ENCODE measurements at regions not wholly inside any gene's neighbourhood (a gene's known extent, or its start where the extent isn't known, plus 50 kb on each side); places are given as distances from the start of the nearest gene placed in this dataset.

DNA sequence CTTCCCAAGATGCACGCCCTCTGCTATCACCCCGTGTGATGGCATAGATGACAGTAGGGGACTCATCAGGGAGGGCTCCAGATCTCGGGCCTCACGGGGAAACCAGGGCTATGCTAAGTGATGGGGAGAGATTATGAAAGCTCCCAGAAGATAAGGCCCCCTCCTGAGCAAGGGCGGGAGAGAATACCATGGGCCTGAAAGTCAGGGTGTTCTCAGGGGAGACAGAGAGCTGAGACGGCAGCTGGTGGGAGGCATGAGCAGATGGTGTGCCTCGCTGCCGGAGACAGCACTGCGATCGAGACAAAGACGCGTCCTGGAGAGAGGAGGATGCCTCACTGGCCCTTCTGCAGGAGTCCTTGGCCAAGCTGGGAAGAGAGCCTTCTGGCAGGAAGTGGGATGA is 106.5 kb upstream of the ADPGK start:
- no peak overlapping the region for H3K4me3 ChIP-seq (ENCODE audit: low read length)
- peaks cover 5% of the 10 kb centered on the region for H3K9me3 ChIP-seq (ENCODE audit: control insufficient read depth, low read length)
- no peak overlapping the region for H3K9ac ChIP-seq (ENCODE audit: low read length)
- no peak for DNase-seq (ENCODE audit: low read depth)
- H3K27me3 ChIP-seq (replicated peaks; ENCODE audit: control insufficient read depth, insufficient read depth, low read length) = no peaks in the 10 kb centered on the region
- H3K36me3 ChIP-seq (ENCODE audit: control insufficient read depth, insufficient read depth, low read length, severe bottlenecking) = no peaks in the 10 kb centered on the region
- no peaks in the 10 kb centered on the region for H3K4me1 ChIP-seq (ENCODE audit: control insufficient read depth, insufficient read depth, low read length)

DNA sequence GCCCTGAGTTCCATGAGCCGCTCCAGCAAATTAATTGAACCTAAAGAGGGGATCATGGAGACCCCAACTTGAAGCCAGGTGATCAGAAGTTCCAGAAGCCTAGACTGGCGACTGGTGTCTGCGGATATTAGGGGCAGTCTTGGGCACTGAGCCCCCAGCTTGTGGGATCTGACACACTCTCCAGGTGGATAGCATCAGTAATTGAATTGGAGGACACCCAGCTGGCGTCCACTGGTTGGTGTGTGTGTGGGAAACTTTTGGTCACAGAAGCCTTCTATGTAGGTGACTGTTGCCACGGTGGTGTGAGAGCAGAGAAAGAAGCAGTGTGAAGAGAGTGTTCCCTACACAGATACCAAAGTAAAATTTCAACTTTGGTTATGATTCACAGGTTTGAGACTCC is 106.0 kb upstream of the ADPGK start:
- Histone ChIP-seq H3K36me3 (ENCODE audit: control insufficient read depth, insufficient read depth, low read length, severe bottlenecking) (no peaks in the 10 kb centered on the region), H3K27me3 (replicated peaks; ENCODE audit: control insufficient read depth, insufficient read depth, low read length) (no peaks in the 10 kb centered on the region), H3K9ac (ENCODE audit: low read length) (no peak overlapping the region), H3K4me3 (ENCODE audit: low read length) (no peak overlapping the region), H3K4me1 (ENCODE audit: control insufficient read depth, insufficient read depth, low read length) (no peaks in the 10 kb centered on the region), H3K9me3 (ENCODE audit: control insufficient read depth, low read length) (peaks cover 5% of the 10 kb centered on the region)
- no peak for DNase-seq (ENCODE audit: low read depth)

DNA sequence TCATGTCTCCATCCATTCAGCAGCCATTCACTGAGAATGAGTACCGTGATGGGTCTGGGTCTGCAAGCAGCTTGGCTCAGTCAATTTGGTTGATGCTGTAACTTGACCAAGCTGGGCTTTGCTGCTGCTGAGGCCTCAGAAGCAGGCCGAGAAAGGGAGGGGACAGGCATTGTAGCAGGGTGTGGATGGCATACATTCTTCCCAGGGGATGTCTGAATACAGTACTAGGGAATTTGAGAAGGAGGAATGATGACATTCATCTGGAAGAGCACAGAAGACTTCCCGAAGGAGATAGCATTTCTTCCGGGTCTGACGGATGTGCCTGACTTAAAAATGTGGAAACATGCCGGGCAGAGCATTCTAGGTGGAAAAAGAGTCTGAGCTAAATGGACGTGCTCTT is 105.3 kb upstream of the ADPGK start:
- Histone ChIP-seq H3K4me3 (ENCODE audit: low read length) (no peak overlapping the region), H3K27me3 (replicated peaks; ENCODE audit: control insufficient read depth, insufficient read depth, low read length) (no peaks in the 10 kb centered on the region), H3K4me1 (ENCODE audit: control insufficient read depth, insufficient read depth, low read length) (no peaks in the 10 kb centered on the region), H3K9ac (ENCODE audit: low read length) (no peak overlapping the region), H3K36me3 (ENCODE audit: control insufficient read depth, insufficient read depth, low read length, severe bottlenecking) (no peaks in the 10 kb centered on the region), H3K9me3 (ENCODE audit: control insufficient read depth, low read length) (peaks cover under 1% of the 10 kb centered on the region)
- no peak for DNase-seq (ENCODE audit: low read depth)

DNA sequence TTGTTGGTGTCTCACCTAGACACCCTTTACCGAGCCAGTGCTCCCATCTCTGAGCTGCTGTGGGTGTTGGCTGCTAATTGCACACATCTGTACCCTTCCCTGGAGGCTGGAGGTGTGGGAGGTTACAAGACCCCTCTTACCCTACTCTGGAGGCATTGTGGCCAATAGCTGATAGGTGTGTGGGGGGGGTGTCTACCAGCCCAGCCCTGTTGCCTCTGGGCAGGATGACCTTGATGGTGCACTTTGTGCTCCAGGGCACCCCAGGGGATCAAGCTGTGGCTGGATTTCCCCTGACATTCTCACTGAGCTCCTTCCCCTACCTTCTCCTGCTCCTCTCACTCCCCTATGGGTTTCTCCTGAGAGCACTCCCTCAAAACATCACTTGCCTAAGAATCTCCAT is 104.7 kb upstream of the ADPGK start:
- DNase-seq (ENCODE audit: low read depth) = no peak
- no peaks in the 10 kb centered on the region for H3K9me3 ChIP-seq (ENCODE audit: control insufficient read depth, low read length)
- H3K27me3 ChIP-seq (replicated peaks; ENCODE audit: control insufficient read depth, insufficient read depth, low read length) = no peaks in the 10 kb centered on the region
- H3K36me3 ChIP-seq (ENCODE audit: control insufficient read depth, insufficient read depth, low read length, severe bottlenecking) = no peaks in the 10 kb centered on the region
- H3K9ac ChIP-seq (ENCODE audit: low read length) = no peak overlapping the region
- H3K4me3 ChIP-seq (ENCODE audit: low read length) = no peak overlapping the region
- H3K4me1 ChIP-seq (ENCODE audit: control insufficient read depth, insufficient read depth, low read length) = no peaks in the 10 kb centered on the region

DNA sequence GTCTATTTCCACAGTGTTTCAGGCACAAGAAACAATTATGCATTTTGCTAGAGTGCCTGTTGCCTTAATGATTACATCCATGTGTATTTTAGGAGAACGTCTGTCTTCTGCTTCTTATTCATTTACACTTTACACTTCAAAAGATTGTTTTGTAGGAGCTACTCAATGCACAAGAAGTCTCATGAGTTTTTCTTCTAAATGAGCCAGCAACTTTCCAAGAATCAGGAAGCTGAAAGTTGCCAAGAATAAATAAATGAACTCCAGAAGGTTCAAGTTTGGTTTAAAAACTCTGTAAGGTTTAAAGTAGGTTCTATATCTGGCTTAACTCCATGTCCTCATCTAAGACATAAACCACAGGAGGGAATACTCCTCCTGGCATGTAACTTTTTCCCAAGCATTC is 103.8 kb upstream of the ADPGK start:
- no peak for DNase-seq (ENCODE audit: low read depth)
- Histone ChIP-seq H3K27me3 (replicated peaks; ENCODE audit: control insufficient read depth, insufficient read depth, low read length) (no peaks in the 10 kb centered on the region), H3K36me3 (ENCODE audit: control insufficient read depth, insufficient read depth, low read length, severe bottlenecking) (no peaks in the 10 kb centered on the region), H3K4me1 (ENCODE audit: control insufficient read depth, insufficient read depth, low read length) (no peaks in the 10 kb centered on the region), H3K9ac (ENCODE audit: low read length) (no peak overlapping the region), H3K9me3 (ENCODE audit: control insufficient read depth, low read length) (peaks cover 4% of the 10 kb centered on the region), H3K4me3 (ENCODE audit: low read length) (no peak overlapping the region)

DNA sequence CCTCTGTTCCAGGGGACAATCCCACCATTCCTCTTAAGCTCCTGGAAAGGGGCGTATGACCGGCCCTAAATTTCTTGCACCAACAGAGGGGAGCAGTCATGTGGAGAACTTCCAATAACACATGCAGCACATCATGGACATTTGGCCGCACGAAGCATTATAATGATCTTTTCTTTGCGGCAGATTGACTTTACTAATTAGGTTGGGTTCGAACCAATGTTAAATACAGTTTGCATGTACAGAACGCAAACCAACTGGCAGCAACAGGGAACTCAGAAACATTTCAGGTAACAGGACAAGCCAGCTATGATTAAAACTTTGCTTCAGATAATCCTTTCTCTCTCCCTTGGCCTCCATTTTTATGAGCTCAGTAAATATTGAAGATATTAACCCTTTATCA is 100.8 kb upstream of the ADPGK start:
- H3K4me3 ChIP-seq (ENCODE audit: low read length) = no peak overlapping the region
- no peaks in the 10 kb centered on the region for H3K36me3 ChIP-seq (ENCODE audit: control insufficient read depth, insufficient read depth, low read length, severe bottlenecking)
- H3K9me3 ChIP-seq (ENCODE audit: control insufficient read depth, low read length) = peaks cover 19% of the 10 kb centered on the region
- H3K9ac ChIP-seq (ENCODE audit: low read length) = no peak overlapping the region
- peaks cover 5% of the 10 kb centered on the region for H3K27me3 ChIP-seq (replicated peaks; ENCODE audit: control insufficient read depth, insufficient read depth, low read length)
- no peak for DNase-seq (ENCODE audit: low read depth)
- no peaks in the 10 kb centered on the region for H3K4me1 ChIP-seq (ENCODE audit: control insufficient read depth, insufficient read depth, low read length)

DNA sequence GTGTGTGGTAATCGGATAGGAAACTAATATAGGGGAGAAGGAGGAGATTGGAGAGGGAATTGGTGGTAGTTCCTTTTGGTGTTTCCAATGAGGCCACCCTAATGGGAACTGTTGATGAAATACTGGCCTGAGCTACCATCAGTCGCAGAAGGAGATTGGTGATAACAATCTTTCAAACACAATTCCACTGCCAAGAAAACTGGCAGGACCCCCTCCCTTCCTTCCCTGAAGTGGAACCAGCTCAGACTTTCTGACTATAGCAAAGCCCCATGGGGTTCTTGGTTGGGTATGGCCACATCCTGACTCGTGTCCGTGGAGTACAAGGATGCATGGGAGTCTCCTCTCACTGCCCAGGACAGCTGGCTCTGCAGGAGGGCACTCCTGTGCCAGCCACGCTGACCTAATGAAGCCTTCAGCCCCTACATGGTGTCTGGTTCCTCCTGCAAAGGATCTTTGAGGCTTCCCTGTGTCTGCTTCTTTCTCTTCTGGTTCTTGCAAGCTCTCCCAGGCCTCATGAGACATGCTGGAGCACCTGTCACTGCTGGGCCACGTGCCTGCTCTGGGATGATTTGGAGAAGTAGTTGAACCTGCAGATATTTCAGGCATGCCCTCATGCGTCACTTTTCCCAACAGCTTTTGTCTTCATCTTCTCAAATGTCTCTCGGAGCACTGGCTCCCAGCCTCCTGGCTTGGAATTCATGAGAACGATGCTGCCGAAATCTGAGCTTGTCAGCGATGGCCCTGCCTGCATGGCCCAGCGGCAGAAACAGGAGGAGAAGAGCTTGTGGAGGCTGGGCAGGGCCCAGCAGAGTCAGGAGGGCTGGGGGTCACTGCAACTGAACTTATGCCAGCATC is 90.0 kb upstream of the ADPGK start:
- H3K4me3 ChIP-seq (ENCODE audit: low read length) = no peak overlapping the region
- peaks cover 13% of the 10 kb centered on the region for H3K9me3 ChIP-seq (ENCODE audit: control insufficient read depth, low read length)
- H3K36me3 ChIP-seq (ENCODE audit: control insufficient read depth, insufficient read depth, low read length, severe bottlenecking) = no peaks in the 10 kb centered on the region
- DNase-seq (ENCODE audit: low read depth) = no peak
- H3K27me3 ChIP-seq (replicated peaks; ENCODE audit: control insufficient read depth, insufficient read depth, low read length) = peaks cover 22% of the 10 kb centered on the region
- no peak overlapping the region for H3K9ac ChIP-seq (ENCODE audit: low read length)
- no peaks in the 10 kb centered on the region for H3K4me1 ChIP-seq (ENCODE audit: control insufficient read depth, insufficient read depth, low read length)

DNA sequence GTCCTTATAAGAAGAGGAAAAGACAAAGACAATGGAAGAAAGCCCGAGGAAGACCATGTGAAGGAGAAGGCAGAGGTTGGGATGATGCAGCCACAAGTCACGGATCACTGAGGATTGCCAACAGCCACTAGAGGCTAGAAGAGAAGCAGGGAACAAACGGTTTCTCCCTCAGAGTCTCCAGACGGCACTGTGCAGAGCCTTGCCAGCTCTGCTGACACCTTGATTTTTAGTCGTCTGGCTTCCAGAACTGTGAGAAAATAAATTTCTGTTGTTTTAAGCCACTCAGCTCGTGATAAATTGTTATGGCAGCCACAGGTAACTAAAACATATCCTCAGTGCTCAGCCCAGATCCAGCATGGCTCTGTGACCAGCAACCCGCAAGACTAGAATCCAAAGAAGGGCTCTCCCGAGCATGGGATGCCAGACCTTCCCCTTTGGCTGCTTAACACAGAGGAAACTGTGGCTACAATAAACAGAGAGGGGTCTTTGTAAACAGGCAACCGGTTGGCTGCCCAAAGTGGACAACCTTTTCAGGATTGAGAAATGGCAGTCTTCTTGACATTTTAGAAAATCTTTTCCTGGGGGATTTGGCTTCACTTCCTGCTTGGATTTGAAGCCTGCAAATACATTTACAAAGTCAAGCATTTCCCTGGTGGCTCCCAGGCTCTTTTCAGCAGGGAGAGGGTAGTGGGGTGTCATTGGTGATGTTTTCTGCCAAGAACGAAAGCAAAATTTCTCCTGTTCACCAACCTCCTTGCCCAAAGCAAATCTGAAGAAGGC is 88.7 kb upstream of the ADPGK start:
- H3K4me3 ChIP-seq (ENCODE audit: low read length) = no peak overlapping the region
- no peaks in the 10 kb centered on the region for H3K36me3 ChIP-seq (ENCODE audit: control insufficient read depth, insufficient read depth, low read length, severe bottlenecking)
- DNase-seq (ENCODE audit: low read depth) = no peak
- H3K27me3 ChIP-seq (replicated peaks; ENCODE audit: control insufficient read depth, insufficient read depth, low read length) = peaks cover 33% of the 10 kb centered on the region
- H3K9me3 ChIP-seq (ENCODE audit: control insufficient read depth, low read length) = peaks cover 13% of the 10 kb centered on the region
- no peaks in the 10 kb centered on the region for H3K4me1 ChIP-seq (ENCODE audit: control insufficient read depth, insufficient read depth, low read length)
- no peak overlapping the region for H3K9ac ChIP-seq (ENCODE audit: low read length)

DNA sequence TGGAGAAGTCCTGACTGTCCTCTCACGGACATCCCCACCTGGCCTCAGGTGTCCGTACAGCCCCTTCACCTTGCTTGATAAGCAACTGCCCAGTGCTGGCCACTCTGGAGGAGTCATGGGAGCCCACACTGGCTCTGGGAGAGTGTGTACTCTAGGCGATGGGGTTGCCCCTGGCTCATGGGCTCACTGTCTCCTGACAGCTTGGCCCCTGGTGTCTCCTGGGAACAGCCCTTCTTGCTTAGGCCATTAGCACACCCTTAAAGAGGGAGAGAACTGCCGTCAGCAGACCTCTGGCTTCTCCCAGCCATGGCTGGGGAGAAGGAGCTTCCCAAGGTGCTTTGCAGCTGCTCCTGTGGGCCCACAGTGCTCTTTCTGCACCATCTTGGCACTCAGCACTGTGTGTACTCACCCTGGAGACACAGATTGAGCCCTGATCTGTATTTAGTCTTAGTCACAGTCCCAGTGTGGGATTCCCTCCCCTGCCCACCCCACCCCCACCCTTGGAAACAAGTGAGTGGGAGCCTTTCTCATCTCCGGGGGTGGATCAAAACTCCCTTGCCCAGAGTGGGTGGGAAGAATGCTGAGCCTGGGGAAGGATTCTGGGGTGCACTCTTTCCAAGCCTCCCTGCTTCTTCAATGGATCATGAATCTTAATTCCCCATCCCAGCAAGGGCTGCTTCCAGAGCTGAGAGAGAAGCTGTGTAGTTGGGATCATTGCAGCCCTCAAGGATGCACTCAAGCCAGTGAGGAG is 83.5 kb upstream of the ADPGK start:
- Histone ChIP-seq H3K36me3 (ENCODE audit: control insufficient read depth, insufficient read depth, low read length, severe bottlenecking) (no peaks in the 10 kb centered on the region), H3K27me3 (replicated peaks; ENCODE audit: control insufficient read depth, insufficient read depth, low read length) (peaks cover 41% of the 10 kb centered on the region), H3K4me3 (ENCODE audit: low read length) (no peak overlapping the region), H3K9me3 (ENCODE audit: control insufficient read depth, low read length) (no peaks in the 10 kb centered on the region), H3K9ac (ENCODE audit: low read length) (no peak overlapping the region), H3K4me1 (ENCODE audit: control insufficient read depth, insufficient read depth, low read length) (no peaks in the 10 kb centered on the region)
- DNase-seq (ENCODE audit: low read depth) = no peak

DNA sequence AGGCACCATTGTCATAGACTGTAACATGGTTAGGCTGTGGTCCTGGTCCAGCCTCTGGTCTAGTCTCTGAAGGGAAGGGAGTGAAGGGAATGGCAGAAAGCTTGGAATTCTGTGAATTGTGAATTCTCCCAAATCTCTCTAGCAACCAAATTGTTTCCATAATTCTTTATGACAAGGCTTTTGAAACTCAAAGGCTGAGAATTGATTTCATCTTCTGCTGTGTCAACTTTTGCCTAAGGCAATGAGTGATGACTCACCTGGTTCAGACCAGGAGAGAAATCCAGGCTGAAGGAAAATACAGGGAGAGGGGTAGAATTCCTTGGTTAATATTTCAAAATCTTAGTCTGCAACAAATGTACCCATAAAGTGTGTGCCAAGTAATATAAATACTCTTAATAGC is 82.6 kb upstream of the ADPGK start:
- no peak for DNase-seq (ENCODE audit: low read depth)
- H3K4me1 ChIP-seq (ENCODE audit: control insufficient read depth, insufficient read depth, low read length) = no peaks in the 10 kb centered on the region
- H3K9ac ChIP-seq (ENCODE audit: low read length) = no peak overlapping the region
- H3K9me3 ChIP-seq (ENCODE audit: control insufficient read depth, low read length) = no peaks in the 10 kb centered on the region
- H3K27me3 ChIP-seq (replicated peaks; ENCODE audit: control insufficient read depth, insufficient read depth, low read length) = peaks cover 39% of the 10 kb centered on the region
- H3K36me3 ChIP-seq (ENCODE audit: control insufficient read depth, insufficient read depth, low read length, severe bottlenecking) = no peaks in the 10 kb centered on the region
- no peak overlapping the region for H3K4me3 ChIP-seq (ENCODE audit: low read length)

DNA sequence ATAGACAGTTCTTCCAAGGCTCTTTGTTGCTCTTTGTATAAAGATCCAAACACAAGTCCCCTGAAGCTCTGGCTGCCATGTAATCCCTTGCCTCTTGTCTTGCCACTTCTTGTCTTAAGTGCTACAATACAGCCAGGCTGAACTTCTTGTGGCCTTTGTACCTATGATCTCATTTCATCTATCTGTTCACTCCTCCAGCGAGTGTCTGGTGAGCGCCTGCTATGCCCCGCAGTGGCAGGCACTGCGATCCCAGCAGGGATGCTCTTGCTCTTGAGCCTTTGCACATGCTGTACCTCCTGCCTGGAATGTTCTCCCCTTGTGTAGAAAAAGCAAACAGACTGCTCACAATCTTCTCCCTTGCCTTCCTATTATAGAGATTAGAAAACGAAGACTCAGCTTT is 81.9 kb upstream of the ADPGK start:
- peaks cover 42% of the 10 kb centered on the region for H3K27me3 ChIP-seq (replicated peaks; ENCODE audit: control insufficient read depth, insufficient read depth, low read length)

More for the DNA sequence above, 81.9 kb upstream of the ADPGK start:
- no peaks in the 10 kb centered on the region for H3K4me1 ChIP-seq (ENCODE audit: control insufficient read depth, insufficient read depth, low read length)
- DNase-seq (ENCODE audit: low read depth) = no peak
- H3K36me3 ChIP-seq (ENCODE audit: control insufficient read depth, insufficient read depth, low read length, severe bottlenecking) = no peaks in the 10 kb centered on the region
- no peak overlapping the region for H3K9ac ChIP-seq (ENCODE audit: low read length)
- no peaks in the 10 kb centered on the region for H3K9me3 ChIP-seq (ENCODE audit: control insufficient read depth, low read length)
- no peak overlapping the region for H3K4me3 ChIP-seq (ENCODE audit: low read length)
